Right kidney (tissue), 1 donor: ENCODE measurements at regions not wholly inside any gene's neighbourhood (a gene's known extent, or its start where the extent isn't known, plus 50 kb on each side); places are given as distances from the start of the nearest gene placed in this dataset.
"Not testable (repeated sequence)": the region's sequence is repeated elsewhere in the genome, so short reads cannot be mapped to it uniquely, and the experiment has no call there.

Experiments used
- DNase-seq: peaks from one replicate; pipeline ENCODE4 v3.0.0-alpha.2; 2016

GRCh38 chr7:68562323-68562899 is 1035.9 kb upstream of the AUTS2 start:
- no peak for DNase-seq

GRCh38 chr7:68564306-68565135 is 1033.8 kb upstream of the AUTS2 start:
- DNase-seq: no peak

GRCh38 chr7:68571286-68571685 is 1027.0 kb upstream of the AUTS2 start:
- no peak for DNase-seq

- no peak for DNase-seq
These were observed 1024.8 kb upstream of the AUTS2 start for GRCh38 chr7:68573271-68574005.

- DNase-seq: no peak
These were observed 1021.9 kb upstream of the AUTS2 start for GRCh38 chr7:68576366-68576765.

GRCh38 chr7:68581417-68581816 is 1016.9 kb upstream of the AUTS2 start:
- no peak for DNase-seq

- no peak for DNase-seq
These were observed 1010.7 kb upstream of the AUTS2 start for GRCh38 chr7:68587599-68587998.

- DNase-seq: no peak
These were observed 996.4 kb upstream of the AUTS2 start for GRCh38 chr7:68601826-68602225.

- DNase-seq: no peak
These were observed 993.7 kb upstream of the AUTS2 start for GRCh38 chr7:68604541-68604940.

- peak; percentile 22 for DNase-seq
These were observed 987.6 kb upstream of the AUTS2 start for GRCh38 chr7:68610701-68611100.

- DNase-seq: no peak
These were observed 984.9 kb upstream of the AUTS2 start for GRCh38 chr7:68613405-68613804.

GRCh38 chr7:68613897-68614296 is 984.4 kb upstream of the AUTS2 start:
- no peak for DNase-seq

GRCh38 chr7:68619526-68619925 is 978.7 kb upstream of the AUTS2 start:
- DNase-seq: no peak

GRCh38 chr7:68622500-68622899 is 975.8 kb upstream of the AUTS2 start:
- DNase-seq: no peak

GRCh38 chr7:68623030-68623429 is 975.2 kb upstream of the AUTS2 start:
- no peak for DNase-seq

- DNase-seq: no peak
These were observed 970.9 kb upstream of the AUTS2 start for GRCh38 chr7:68627247-68627864.

GRCh38 chr7:68630914-68631313 is 967.4 kb upstream of the AUTS2 start:
- not testable (repeated sequence) for DNase-seq

- no peak for DNase-seq
These were observed 958.2 kb upstream of the AUTS2 start for GRCh38 chr7:68640103-68640502.

GRCh38 chr7:68642727-68643126 is 955.5 kb upstream of the AUTS2 start:
- no peak for DNase-seq

- DNase-seq: no peak
These were observed 934.9 kb upstream of the AUTS2 start for GRCh38 chr7:68663392-68663791.

- no peak for DNase-seq
These were observed 927.2 kb upstream of the AUTS2 start for GRCh38 chr7:68671046-68671445.

GRCh38 chr7:68671671-68672070 is 926.6 kb upstream of the AUTS2 start:
- DNase-seq: no peak

- no peak for DNase-seq
These were observed 923.4 kb upstream of the AUTS2 start for GRCh38 chr7:68674826-68675225.
